Gastrocnemius medialis (tissue), 4 donors: ENCODE measurements at regions not wholly inside any gene's neighbourhood (a gene's known extent, or its start where the extent isn't known, plus 50 kb on each side); places are given as distances from the start of the nearest gene placed in this dataset.

Source experiments
- CTCF ChIP-seq, 5 experiments: fragments of 450-650 bp in 3 of 5; fragments of 200-600 bp in 2 of 5; sonication (generic) in 2 of 5; IDR thresholded peaks in 4 of 5; conservative IDR thresholded peaks in 1 of 5; 1 replicate in 4 of 5; 2 replicates in 1 of 5; pipeline ENCODE4 v1.5.1; 2016 to 2019; ENCODE audit warnings: antibody characterized with exemption in 5 of 5, mild to moderate bottlenecking in 3 of 5, moderate library complexity in 3 of 5
- POLR2A ChIP-seq, 2 donors: fragments of 450-650 bp; IDR thresholded peaks; one replicate each; pipeline ENCODE4 v1.6.1; 2017; ENCODE audit warnings: antibody characterized with exemption in 2 of 2, mild to moderate bottlenecking in 2 of 2, moderate library complexity in 2 of 2

DNA sequence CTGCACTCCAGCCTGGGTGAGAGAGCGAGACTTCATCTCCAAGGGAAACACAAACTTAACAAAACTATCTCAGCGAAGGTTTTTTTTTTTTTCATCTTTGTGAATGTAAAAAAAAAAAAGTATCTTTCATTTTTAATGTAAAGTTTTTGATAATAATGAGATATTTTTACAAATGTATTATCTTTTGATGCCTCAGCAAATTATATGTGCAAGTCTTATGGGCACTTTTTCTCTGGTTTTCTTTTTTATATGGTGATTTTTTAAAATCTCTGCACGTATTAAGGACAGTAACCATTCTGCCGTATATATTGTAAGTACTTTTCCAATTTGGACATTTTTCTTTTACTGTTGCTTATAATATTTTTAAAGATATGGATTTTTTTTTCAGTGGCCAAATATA is 76.8 kb downstream of the MAFB start:
- no peak for TF ChIP-seq CTCF (IDR thresholded peaks at IDR 0.05 in 4 of 5, conservative IDR thresholded peaks at IDR 0.05 in 1 of 5)
- no peak for TF ChIP-seq POLR2A (IDR thresholded peaks at IDR 0.05)
